G401.6 (cell line): ENCODE measurements at regions not wholly inside any gene's neighbourhood (a gene's known extent, or its start where the extent isn't known, plus 50 kb on each side); places are given as distances from the start of the nearest gene placed in this dataset.

Experiments
- FAIRE-seq: peaks from 2 replicates; lab custom pipeline; 2012; peaks lifted over from hg19 to GRCh38; lab: Jason Lieb, UNC

GRCh38 chr7:26093023-26093422 is 59.0 kb upstream of the NFE2L3 start:
- FAIRE-seq, result no peak

DNA sequence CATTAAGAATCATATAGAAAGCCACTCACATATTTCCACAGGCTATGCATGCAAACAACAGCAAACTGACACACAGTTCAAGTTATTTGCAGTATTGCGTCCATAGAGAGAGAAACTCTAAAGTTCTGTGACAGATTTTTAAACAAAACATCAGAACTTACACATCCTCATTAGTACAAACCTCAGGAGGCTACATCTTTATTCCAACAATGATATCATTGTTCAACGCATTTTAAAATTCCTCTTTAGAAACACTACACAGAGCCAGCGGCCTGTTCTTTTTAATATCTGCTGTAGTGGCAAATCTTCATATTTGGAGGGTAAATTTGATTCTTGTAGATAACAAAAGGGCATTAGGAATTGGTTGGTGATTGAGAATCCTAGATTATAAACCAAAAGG is 55.9 kb upstream of the NFE2L3 start:
- no peak for FAIRE-seq

GRCh38 chr7:26097837-26098668 is 53.9 kb upstream of the NFE2L3 start:
- FAIRE-seq, result peak; percentile 51

DNA sequence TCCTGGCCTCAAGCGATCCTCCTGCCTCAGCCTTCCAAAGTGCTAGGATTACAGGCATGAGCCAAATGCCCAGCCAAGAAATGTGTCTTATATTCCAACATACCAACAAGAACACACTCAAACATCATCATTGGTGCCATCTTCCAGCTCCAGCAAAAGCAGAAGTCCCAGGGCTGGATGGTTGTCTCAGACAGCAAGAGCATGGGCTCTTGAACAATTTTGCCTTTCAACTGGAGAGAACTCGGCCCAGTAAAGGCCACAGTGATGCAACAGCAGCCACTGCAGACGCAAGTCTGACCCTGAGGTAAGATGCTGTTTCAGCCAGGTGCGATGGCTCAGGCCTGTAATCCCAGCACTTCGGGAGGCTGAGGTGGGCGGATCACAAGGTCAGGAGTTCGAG is 52.8 kb upstream of the NFE2L3 start:
- FAIRE-seq, result no peak

DNA sequence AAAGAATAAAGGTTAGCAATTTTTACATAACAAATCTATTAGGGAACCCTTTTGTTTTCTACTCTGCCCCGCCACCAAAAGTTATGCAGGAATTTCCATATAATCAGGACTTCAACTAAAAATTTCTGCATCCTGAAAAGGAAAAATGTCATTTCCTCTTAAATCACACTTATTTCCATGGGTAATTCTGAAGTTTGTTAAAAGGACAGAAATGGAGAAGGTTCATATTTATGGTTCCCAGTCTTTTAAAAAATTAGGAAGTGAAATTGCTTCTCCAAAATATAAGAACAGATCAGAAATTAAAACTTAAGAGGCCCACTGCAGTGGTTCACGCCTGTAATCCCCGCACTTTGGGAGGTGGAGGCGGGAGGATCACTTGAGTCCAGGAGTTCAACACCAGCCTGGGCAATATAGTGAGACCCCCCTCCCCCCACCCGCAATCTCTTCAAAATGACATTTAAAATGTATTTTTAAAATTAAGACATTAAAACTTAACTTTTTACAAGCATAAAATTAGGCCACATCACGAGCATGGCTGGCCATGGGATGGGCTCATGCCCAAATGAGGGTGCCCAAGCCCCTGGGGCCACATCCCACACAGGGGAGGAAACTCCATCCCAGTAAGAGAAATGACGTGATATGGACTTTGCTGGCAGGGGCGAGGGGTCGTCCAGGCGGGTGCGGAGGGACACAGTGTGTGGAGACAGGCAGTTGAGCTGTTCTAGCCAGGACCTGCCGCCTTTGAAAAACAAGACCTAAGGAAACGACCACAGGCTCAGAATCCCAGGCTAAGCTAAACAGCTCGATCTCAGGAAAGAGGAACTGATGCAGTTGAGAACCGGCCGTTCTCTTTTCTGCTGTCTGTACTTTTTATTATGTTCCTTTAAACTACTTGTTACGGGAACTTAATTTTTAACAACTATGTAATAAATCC is 51.3 kb upstream of the NFE2L3 start:
- peak; percentile 72 for FAIRE-seq

GRCh38 chr7:26101361-26102151 is 50.4 kb upstream of the NFE2L3 start:
- peak; percentile 99 for FAIRE-seq

GRCh38 chr7:26102176-26102575 is 49.8 kb upstream of the NFE2L3 start:
- no peak for FAIRE-seq
